T-helper 1 cell (primary cell): ENCODE measurements at regions not wholly inside any gene's neighbourhood (a gene's known extent, or its start where the extent isn't known, plus 50 kb on each side); places are given as distances from the start of the nearest gene placed in this dataset.

Source experiments
- DNase-seq, 5 donors: peaks; one replicate each; pipeline ENCODE4 v3.0.0-alpha.2; 2012 to 2020

- DNase-seq = no peak
Observed at GRCh38 chr6:19976411-19977129, 139.4 kb downstream of the ID4 start.

- DNase-seq = no peak
Observed at GRCh38 chr6:19979059-19979458, 141.9 kb downstream of the ID4 start.

GRCh38 chr6:19979986-19980385 lies 142.8 kb downstream of the ID4 start:
- DNase-seq = no peak

- no peak for DNase-seq
Observed at GRCh38 chr6:19983374-19983773, 146.2 kb downstream of the ID4 start.

GRCh38 chr6:19986691-19987438 lies 149.7 kb downstream of the ID4 start:
- DNase-seq = no peak

GRCh38 chr6:19988555-19988954 lies 151.4 kb downstream of the ID4 start:
- DNase-seq = peak in 1 of 5 donors; percentile 3

GRCh38 chr6:19991176-19991575 lies 154.0 kb downstream of the ID4 start:
- DNase-seq = no peak

GRCh38 chr6:19994909-19995308 lies 157.7 kb downstream of the ID4 start:
- no peak for DNase-seq

GRCh38 chr6:19995575-19996257 lies 158.5 kb downstream of the ID4 start:
- no peak for DNase-seq

- no peak for DNase-seq
Observed at GRCh38 chr6:19997104-19997503, 159.9 kb downstream of the ID4 start.

- no peak for DNase-seq
Observed at GRCh38 chr6:19998541-19998940, 161.4 kb downstream of the ID4 start.

- peak in 1 of 5 donors; percentile 28 for DNase-seq
Observed at GRCh38 chr6:19999319-20000191, 162.4 kb downstream of the ID4 start.

- DNase-seq = no peak
Observed at GRCh38 chr6:20001286-20001685, 164.1 kb downstream of the ID4 start.

GRCh38 chr6:20006037-20006436 lies 168.9 kb downstream of the ID4 start:
- DNase-seq = no peak

GRCh38 chr6:20008131-20008530 lies 171.0 kb downstream of the ID4 start:
- DNase-seq = no peak

GRCh38 chr6:20013066-20013861 lies 176.1 kb downstream of the ID4 start:
- no peak for DNase-seq

- no peak for DNase-seq
Observed at GRCh38 chr6:20014508-20014907, 177.3 kb downstream of the ID4 start.

- no peak for DNase-seq
Observed at GRCh38 chr6:20020526-20020925, 183.4 kb downstream of the ID4 start.

- no peak for DNase-seq
Observed at GRCh38 chr6:20021795-20022194, 184.6 kb downstream of the ID4 start.

- DNase-seq = peak in 1 of 5 donors; percentile 55
Observed at GRCh38 chr6:20023549-20024315, 186.6 kb downstream of the ID4 start.

- peak in 1 of 5 donors; percentile 1 for DNase-seq
Observed at GRCh38 chr6:20024316-20024673, 187.1 kb downstream of the ID4 start.
